HCT116 (cell line): ENCODE measurements at regions not wholly inside any gene's neighbourhood (a gene's known extent, or its start where the extent isn't known, plus 50 kb on each side); places are given as distances from the start of the nearest gene placed in this dataset.

ENCODE experiments used
- ATAC-seq: fragments of 200-7000 bp; cut with Tn5 transposase; 2 replicates; pipeline ENCODE4 v1.9.1; 2020; ENCODE audit warnings: mild to moderate bottlenecking, moderate library complexity
- BruUV-seq: library from RNA; stranded (reverse); fragments of 400-500 nt; replicated peaks from 2 replicates; lab custom pipeline; 2021; lab: Mats Ljungman, UMichigan
- CTCF ChIA-PET: fragments of 300-600 bp; sonication (Branson Sonifier 250); formaldehyde crosslinking; loops from one replicate; lab custom pipeline; 2021; ENCODE audit warnings: antibody characterized with exemption; lab: Charles Lee
- POLR2A ChIA-PET: fragments of 300-600, 350-600 bp; sonication (Branson Sonifier 250); formaldehyde crosslinking; loops from one replicate; lab custom pipeline; 2021; ENCODE audit warnings: antibody characterized with exemption; lab: Charles Lee
- RAD21 ChIA-PET, 2 experiments: fragments of 300-600 bp; sonication (Branson Sonifier 250); formaldehyde crosslinking; loops; one replicate each; lab custom pipeline; 2023; ENCODE audit warnings: low total read pairs in 2 of 2; ENCODE audit not compliant: uncharacterized antibody in 2 of 2, unreplicated experiment in 2 of 2, low non-redundant PET in 1 of 2; lab: Charles Lee
- DNase-seq: peaks from one replicate; pipeline ENCODE4 v3.0.0-alpha.2; 2010; ENCODE audit warnings: low read depth, low spot score
- H2AFZ ChIP-seq: fragments of 200-600 bp; shearing (Covaris generic), sonication (generic); 2 replicates; pipeline ENCODE4 v1.6.1; 2017; ENCODE audit warnings: low read depth, mixed run types, mixed read lengths, antibody characterized with exemption, low read length; ENCODE audit not compliant: poor library complexity, severe bottlenecking
- H3K27ac ChIP-seq: 2 replicates; pipeline ENCODE4 v1.5.1; 2012; ENCODE audit warnings: low read depth, low read length
- H3K27me3 ChIP-seq: fragments of 200-600 bp; sonication (generic); 2 replicates; pipeline ENCODE4 v1.6.1; 2016; ENCODE audit warnings: mixed run types, low read length, mixed read lengths; ENCODE audit not compliant: insufficient read depth
- H3K36me3 ChIP-seq, 2 experiments: fragments of 200-500 bp in 1 of 2; fragments of 200-600 bp in 1 of 2; sonication (Bioruptor generic) in 1 of 2; sonication (generic) in 1 of 2; 2 replicates each; pipeline versions ENCODE4 v1.5.1 to v1.6.1; 2014 to 2016; ENCODE audit warnings: low read length in 2 of 2, inconsistent platforms in 1 of 2, mixed read lengths in 1 of 2, mixed run types in 1 of 2; ENCODE audit not compliant: insufficient read depth in 2 of 2, control insufficient read depth in 1 of 2
- H3K4me1 ChIP-seq, 2 experiments: fragments of 200-600 bp in 1 of 2; sonication (generic) in 1 of 2; 2 replicates each; pipeline versions ENCODE4 v1.5.1 to v1.6.1; 2012 to 2017; ENCODE audit warnings: low read length in 2 of 2, inconsistent platforms in 1 of 2, mild to moderate bottlenecking in 1 of 2, mixed read lengths in 1 of 2, mixed run types in 1 of 2, moderate library complexity in 1 of 2; ENCODE audit not compliant: insufficient read depth in 2 of 2, control insufficient read depth in 1 of 2
- H3K4me2 ChIP-seq: fragments of 200-600 bp; sonication (generic); 2 replicates; pipeline ENCODE4 v1.6.1; 2017; ENCODE audit warnings: mixed run types, low read length, mixed read lengths
- H3K4me3 ChIP-seq, 2 experiments: fragments of 200-600 bp in 1 of 2; sonication (generic) in 1 of 2; replicated peaks in 1 of 2; 2 replicates each; pipeline ENCODE4 v1.5.1; 2011 to 2016; ENCODE audit warnings: low read length in 2 of 2, control low read depth in 1 of 2, low read depth in 1 of 2, mild to moderate bottlenecking in 1 of 2, mixed read lengths in 1 of 2, mixed run types in 1 of 2
- H3K79me2 ChIP-seq: fragments of 200-600 bp; sonication (generic); 2 replicates; pipeline ENCODE4 v1.6.1; 2017; ENCODE audit warnings: mild to moderate bottlenecking, mixed run types, low read length, moderate library complexity, mixed read lengths; ENCODE audit not compliant: insufficient read depth
- H3K9ac ChIP-seq: fragments of 200-600 bp; sonication (generic); 2 replicates; pipeline ENCODE4 v1.6.1; 2016; ENCODE audit warnings: low read length, mixed read lengths
- H3K9me2 ChIP-seq: fragments of 200-600 bp; sonication (generic), shearing (Covaris generic); 2 replicates; pipeline ENCODE4 v1.6.1; 2017; ENCODE audit warnings: mixed run types, mild to moderate bottlenecking, moderate library complexity; ENCODE audit not compliant: insufficient read depth
- H3K9me3 ChIP-seq, 2 experiments: fragments of 200-500 bp in 1 of 2; fragments of 200-600 bp in 1 of 2; sonication (Bioruptor generic) in 1 of 2; sonication (generic) in 1 of 2; 2 replicates each; pipeline ENCODE4 v1.6.1; 2014 to 2017; ENCODE audit warnings: low read length in 2 of 2, mixed read lengths in 2 of 2, inconsistent platforms in 1 of 2, low read depth in 1 of 2, mild to moderate bottlenecking in 1 of 2, mixed run types in 1 of 2, moderate library complexity in 1 of 2; ENCODE audit not compliant: control insufficient read depth in 1 of 2, insufficient read depth in 1 of 2
- H4K20me1 ChIP-seq: fragments of 200-600 bp; sonication (generic), shearing (Covaris generic); 2 replicates; pipeline ENCODE4 v1.6.1; 2017; ENCODE audit warnings: mixed run types, mild to moderate bottlenecking, moderate library complexity; ENCODE audit not compliant: insufficient read depth
- CBX3 ChIP-seq: IDR thresholded peaks from 2 replicates; pipeline ENCODE4 v1.6.1; 2012; ENCODE audit warnings: low read depth
- CEBPB ChIP-seq: IDR thresholded peaks from 2 replicates; pipeline ENCODE4 v1.6.1; 2012; ENCODE audit warnings: low read depth
- EGR1 ChIP-seq: IDR thresholded peaks from 2 replicates; pipeline ENCODE4 v1.6.1; 2012; ENCODE audit warnings: low read depth
- ELF1 ChIP-seq: IDR thresholded peaks from 2 replicates; pipeline ENCODE4 v1.6.1; 2012; ENCODE audit warnings: low read depth, borderline replicate concordance
- EZH2phosphoT487 ChIP-seq: fragments of 200-600 bp; IDR thresholded peaks from 2 replicates; pipeline ENCODE4 v1.6.1; 2018; ENCODE audit warnings: antibody characterized with exemption, borderline replicate concordance
- RAD21 ChIP-seq: IDR thresholded peaks from 2 replicates; pipeline ENCODE4 v1.6.1; 2012; ENCODE audit warnings: low read depth, mild to moderate bottlenecking
- SIN3A ChIP-seq: IDR thresholded peaks from 2 replicates; pipeline ENCODE4 v1.6.1; 2012; ENCODE audit warnings: low read depth
- SP1 ChIP-seq: IDR thresholded peaks from 2 replicates; pipeline ENCODE4 v1.6.1; 2012; ENCODE audit warnings: low read depth
- SRF ChIP-seq: IDR thresholded peaks from 2 replicates; pipeline ENCODE4 v1.6.1; 2012; ENCODE audit warnings: low read depth
- TCF7L2 ChIP-seq: IDR thresholded peaks from 2 replicates; pipeline ENCODE4 v1.7.0; 2011; ENCODE audit warnings: borderline replicate concordance, inconsistent platforms; ENCODE audit not compliant: insufficient read depth, insufficient read length; ENCODE audit errors: extremely low read depth
- ZFX ChIP-seq: fragments of 450-650 bp; IDR thresholded peaks from 2 replicates; pipeline ENCODE4 v1.6.1; 2017
- ZNF274 ChIP-seq: fragments of 200-500 bp; sonication (Bioruptor generic); IDR thresholded peaks from 2 replicates; pipeline ENCODE4 v1.6.1; 2014; ENCODE audit warnings: mild to moderate bottlenecking, low read depth, low read length, inconsistent platforms
- intact Hi-C: fragments of 100-400 bp; cut with micrococcal nuclease; formaldehyde crosslinking; loops from 2 replicates; pipeline ENCODE4 v1.10.0; 2022
- TF ChIP-seq, protein P1 (sequence below): IDR thresholded peaks from 2 replicates; pipeline ENCODE4 v1.6.1; 2012; ENCODE audit warnings: low read depth
- TF ChIP-seq, protein P2 (sequence below), 3 experiments: fragments of 200-600 bp in 1 of 3; sonication (generic) in 1 of 3; IDR thresholded peaks in 2 of 3; conservative IDR thresholded peaks in 1 of 3; 2 replicates each; pipeline ENCODE4 v1.5.1; 2012 to 2017; ENCODE audit warnings: low read depth in 2 of 3, low read length in 2 of 3, antibody characterized with exemption in 1 of 3, borderline replicate concordance in 1 of 3, control low read depth in 1 of 3, mild to moderate bottlenecking in 1 of 3, mixed read lengths in 1 of 3, mixed run types in 1 of 3, moderate library complexity in 1 of 3; ENCODE audit not compliant: insufficient read depth in 1 of 3
- TF ChIP-seq, protein P3 (sequence below): IDR thresholded peaks from 2 replicates; pipeline ENCODE4 v1.6.1; 2012

DNA sequence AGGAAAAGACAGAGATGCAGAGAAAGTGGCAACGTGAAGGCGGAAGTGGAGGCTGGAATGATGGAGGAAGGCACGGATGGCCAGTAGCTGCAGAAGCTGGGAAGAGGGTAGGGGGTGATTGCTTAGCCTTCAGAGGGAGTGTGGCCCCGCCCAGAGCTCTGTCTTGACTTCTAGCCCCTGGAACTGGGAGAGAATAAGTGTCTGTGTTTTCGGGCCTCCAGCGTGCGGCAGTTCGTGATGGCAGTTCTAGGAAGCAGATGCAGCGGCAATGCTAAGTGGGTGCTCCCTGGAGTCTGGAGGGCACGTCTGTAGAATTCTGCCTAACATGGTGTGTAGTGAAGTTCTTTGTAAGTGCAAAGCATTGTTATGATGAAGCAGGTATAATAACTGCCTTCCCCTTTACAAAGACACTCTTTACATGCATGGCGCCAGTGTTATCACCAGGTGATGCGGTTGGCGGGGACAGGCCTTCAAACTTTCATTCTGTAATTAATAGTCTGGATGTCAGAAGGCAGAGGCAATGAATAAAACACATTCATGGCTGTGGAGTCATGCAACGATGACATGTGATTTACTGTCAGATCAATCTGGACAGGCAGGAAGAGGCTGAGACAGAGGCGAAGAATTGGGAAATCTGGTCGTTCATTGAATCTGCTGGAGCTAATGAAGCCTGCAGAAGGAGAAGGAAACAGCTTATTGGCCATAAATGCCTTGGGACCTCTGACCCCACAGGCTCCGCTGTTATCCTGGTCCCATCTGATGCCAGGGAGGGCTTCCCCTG lies 228.6 kb downstream of the GLRX3 start:
- no peaks in the 10 kb centered on the region for H3K4me1 ChIP-seq
- TF ChIP-seq EZH2phosphoT487 (no peak), ZNF274 (no peak), SIN3A (no peak), RAD21 (no peak), EGR1 (no peak), CEBPB (no peak), CBX3 (no peak), ELF1 (no peak), SRF (no peak), SP1 (no peak), TCF7L2 (no peak), ZFX (no peak)
- TF ChIP-seq, protein P1, sequence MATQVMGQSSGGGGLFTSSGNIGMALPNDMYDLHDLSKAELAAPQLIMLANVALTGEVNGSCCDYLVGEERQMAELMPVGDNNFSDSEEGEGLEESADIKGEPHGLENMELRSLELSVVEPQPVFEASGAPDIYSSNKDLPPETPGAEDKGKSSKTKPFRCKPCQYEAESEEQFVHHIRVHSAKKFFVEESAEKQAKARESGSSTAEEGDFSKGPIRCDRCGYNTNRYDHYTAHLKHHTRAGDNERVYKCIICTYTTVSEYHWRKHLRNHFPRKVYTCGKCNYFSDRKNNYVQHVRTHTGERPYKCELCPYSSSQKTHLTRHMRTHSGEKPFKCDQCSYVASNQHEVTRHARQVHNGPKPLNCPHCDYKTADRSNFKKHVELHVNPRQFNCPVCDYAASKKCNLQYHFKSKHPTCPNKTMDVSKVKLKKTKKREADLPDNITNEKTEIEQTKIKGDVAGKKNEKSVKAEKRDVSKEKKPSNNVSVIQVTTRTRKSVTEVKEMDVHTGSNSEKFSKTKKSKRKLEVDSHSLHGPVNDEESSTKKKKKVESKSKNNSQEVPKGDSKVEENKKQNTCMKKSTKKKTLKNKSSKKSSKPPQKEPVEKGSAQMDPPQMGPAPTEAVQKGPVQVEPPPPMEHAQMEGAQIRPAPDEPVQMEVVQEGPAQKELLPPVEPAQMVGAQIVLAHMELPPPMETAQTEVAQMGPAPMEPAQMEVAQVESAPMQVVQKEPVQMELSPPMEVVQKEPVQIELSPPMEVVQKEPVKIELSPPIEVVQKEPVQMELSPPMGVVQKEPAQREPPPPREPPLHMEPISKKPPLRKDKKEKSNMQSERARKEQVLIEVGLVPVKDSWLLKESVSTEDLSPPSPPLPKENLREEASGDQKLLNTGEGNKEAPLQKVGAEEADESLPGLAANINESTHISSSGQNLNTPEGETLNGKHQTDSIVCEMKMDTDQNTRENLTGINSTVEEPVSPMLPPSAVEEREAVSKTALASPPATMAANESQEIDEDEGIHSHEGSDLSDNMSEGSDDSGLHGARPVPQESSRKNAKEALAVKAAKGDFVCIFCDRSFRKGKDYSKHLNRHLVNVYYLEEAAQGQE: no peak
- TF ChIP-seq, protein P2, sequence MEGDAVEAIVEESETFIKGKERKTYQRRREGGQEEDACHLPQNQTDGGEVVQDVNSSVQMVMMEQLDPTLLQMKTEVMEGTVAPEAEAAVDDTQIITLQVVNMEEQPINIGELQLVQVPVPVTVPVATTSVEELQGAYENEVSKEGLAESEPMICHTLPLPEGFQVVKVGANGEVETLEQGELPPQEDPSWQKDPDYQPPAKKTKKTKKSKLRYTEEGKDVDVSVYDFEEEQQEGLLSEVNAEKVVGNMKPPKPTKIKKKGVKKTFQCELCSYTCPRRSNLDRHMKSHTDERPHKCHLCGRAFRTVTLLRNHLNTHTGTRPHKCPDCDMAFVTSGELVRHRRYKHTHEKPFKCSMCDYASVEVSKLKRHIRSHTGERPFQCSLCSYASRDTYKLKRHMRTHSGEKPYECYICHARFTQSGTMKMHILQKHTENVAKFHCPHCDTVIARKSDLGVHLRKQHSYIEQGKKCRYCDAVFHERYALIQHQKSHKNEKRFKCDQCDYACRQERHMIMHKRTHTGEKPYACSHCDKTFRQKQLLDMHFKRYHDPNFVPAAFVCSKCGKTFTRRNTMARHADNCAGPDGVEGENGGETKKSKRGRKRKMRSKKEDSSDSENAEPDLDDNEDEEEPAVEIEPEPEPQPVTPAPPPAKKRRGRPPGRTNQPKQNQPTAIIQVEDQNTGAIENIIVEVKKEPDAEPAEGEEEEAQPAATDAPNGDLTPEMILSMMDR (IDR thresholded peaks at IDR 0.05 in 2 of 3, conservative IDR thresholded peaks at IDR 0.05 in 1 of 3; ENCODE audit: borderline replicate concordance in 1 of 3, insufficient read depth in 1 of 3, low read depth in 2 of 3, low read length in 2 of 3): no peak
- TF ChIP-seq, protein P3, sequence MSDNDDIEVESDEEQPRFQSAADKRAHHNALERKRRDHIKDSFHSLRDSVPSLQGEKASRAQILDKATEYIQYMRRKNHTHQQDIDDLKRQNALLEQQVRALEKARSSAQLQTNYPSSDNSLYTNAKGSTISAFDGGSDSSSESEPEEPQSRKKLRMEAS: no peak
- TF ChIP-seq, all 23 proteins: peak for 0

More for the DNA sequence above, 228.6 kb downstream of the GLRX3 start:
- ChIA-PET RAD21 (no interaction called here), POLR2A (no interaction called here), CTCF (no interaction called here)
- Histone ChIP-seq H3K79me2 (no peaks in the 10 kb centered on the region), H3K9me2 (no peaks in the 10 kb centered on the region), H4K20me1 (no peaks in the 10 kb centered on the region), H3K36me3 (no peaks in the 10 kb centered on the region), H3K27me3 (no peaks in the 10 kb centered on the region), H2AFZ (no peak overlapping the region), H3K4me2 (no peak overlapping the region), H3K27ac (no peak overlapping the region), H3K4me3 (no peak overlapping the region), H3K9ac (no peak overlapping the region), H3K9me3 (no peaks in the 10 kb centered on the region)
- ATAC-seq: no peak
- no peak for DNase-seq
- intact Hi-C loops: no loop called here
- BruUV-seq: no TSS peak
